Keratinocyte (primary cell): ENCODE measurements at regions not wholly inside any gene's neighbourhood (a gene's known extent, or its start where the extent isn't known, plus 50 kb on each side); places are given as distances from the start of the nearest gene placed in this dataset.

ENCODE experiments used
- DNase-seq: peaks from one replicate; pipeline ENCODE4 v3.0.0-alpha.2; 2011; ENCODE audit warnings: low read depth, missing footprints, low spot score
- FAIRE-seq: peaks from 2 replicates; lab custom pipeline; 2011; peaks lifted over from hg19 to GRCh38; lab: Jason Lieb, UNC
- H2AFZ ChIP-seq: 2 replicates; pipeline ENCODE4 v1.6.0; 2012; ENCODE audit warnings: low read length, control low read depth, inconsistent platforms; ENCODE audit not compliant: control insufficient read depth
- H3K27ac ChIP-seq: 2 replicates; pipeline ENCODE4 v1.5.1; 2011; ENCODE audit warnings: low read length; ENCODE audit not compliant: control insufficient read depth, insufficient read depth
- H3K27me3 ChIP-seq: 3 replicates; pipeline ENCODE4 v1.6.0; 2011; ENCODE audit warnings: low read length; ENCODE audit not compliant: control insufficient read depth, insufficient read depth; ENCODE audit errors: extremely low read depth
- H3K36me3 ChIP-seq, 2 experiments: 2 replicates in 1 of 2; 3 replicates in 1 of 2; pipeline ENCODE4 v1.5.1; 2011; ENCODE audit warnings: low read length in 2 of 2, mild to moderate bottlenecking in 1 of 2; ENCODE audit not compliant: control insufficient read depth in 2 of 2, insufficient read depth in 2 of 2; ENCODE audit errors: extremely low read depth in 1 of 2
- H3K4me1 ChIP-seq: 3 replicates; pipeline ENCODE4 v1.5.1; 2011; ENCODE audit warnings: low read length; ENCODE audit not compliant: control insufficient read depth, insufficient read depth; ENCODE audit errors: extremely low read depth
- H3K4me2 ChIP-seq: 3 replicates; pipeline ENCODE4 v1.6.0; 2011; ENCODE audit warnings: low read depth, low read length; ENCODE audit not compliant: control insufficient read depth, insufficient read depth; ENCODE audit errors: extremely low read depth
- H3K4me3 ChIP-seq, 3 experiments: fragments of 200-600 bp in 1 of 3; sonication (generic) in 1 of 3; 2 replicates in 2 of 3; 3 replicates in 1 of 3; pipeline ENCODE4 v1.5.1; 2011 to 2016; ENCODE audit warnings: low read length in 3 of 3, mild to moderate bottlenecking in 3 of 3, control low read depth in 2 of 3, inconsistent platforms in 1 of 3, low read depth in 1 of 3, mixed read lengths in 1 of 3, mixed run types in 1 of 3, moderate library complexity in 1 of 3; ENCODE audit not compliant: control insufficient read depth in 2 of 3, insufficient read depth in 2 of 3; ENCODE audit errors: extremely low read depth in 1 of 3
- H3K79me2 ChIP-seq: 2 replicates; pipeline ENCODE4 v1.6.0; 2012; ENCODE audit warnings: low read length; ENCODE audit not compliant: control insufficient read depth, insufficient read depth
- H3K9ac ChIP-seq: 3 replicates; pipeline ENCODE4 v1.6.0; 2011; ENCODE audit warnings: low read length; ENCODE audit not compliant: control insufficient read depth, insufficient read depth; ENCODE audit errors: extremely low read depth
- H3K9me1 ChIP-seq: 3 replicates; pipeline ENCODE4 v1.6.0; 2011; ENCODE audit warnings: low read length; ENCODE audit not compliant: control insufficient read depth, insufficient read depth; ENCODE audit errors: extremely low read depth
- H3K9me3 ChIP-seq: 2 replicates; pipeline ENCODE4 v1.5.1; 2012; ENCODE audit warnings: low read depth, low read length; ENCODE audit not compliant: control insufficient read depth
- H4K20me1 ChIP-seq: 3 replicates; pipeline ENCODE4 v1.6.0; 2011; ENCODE audit warnings: low read length; ENCODE audit not compliant: control insufficient read depth, insufficient read depth; ENCODE audit errors: extremely low read depth
- EZH2 ChIP-seq: IDR thresholded peaks from one replicate; pipeline ENCODE4 v1.6.1; 2012; ENCODE audit warnings: inconsistent platforms, mild to moderate bottlenecking, low read length, moderate library complexity
- dilution Hi-C: fragments of 300-500 bp; cut with MboI; formaldehyde crosslinking; loops from one replicate; pipeline ENCODE4 v1.7.0; 2020; ENCODE audit warnings: low sequenced_read_pairs; ENCODE audit not compliant: extremely low pct_ligation_motif_present
- TF ChIP-seq, protein P1 (sequence below), 3 experiments: IDR thresholded peaks in 1 of 3; conservative IDR thresholded peaks in 1 of 3; optimal IDR thresholded peaks in 1 of 3; 2 replicates in 2 of 3; 3 replicates in 1 of 3; pipeline versions ENCODE3 to v1.5.1; 2011; ENCODE audit warnings: low read length in 3 of 3, mild to moderate bottlenecking in 3 of 3, moderate library complexity in 2 of 3, control low read depth in 1 of 3, inconsistent platforms in 1 of 3; ENCODE audit not compliant: insufficient read depth in 2 of 3; ENCODE audit errors: extremely low read depth in 1 of 3

- no peaks in the 10 kb centered on the region for H4K20me1 ChIP-seq
- H3K27ac ChIP-seq: no peak overlapping the region
- TF ChIP-seq EZH2: no peak
- no peak overlapping the region for H3K9ac ChIP-seq
- no peaks in the 10 kb centered on the region for H3K9me1 ChIP-seq
- dilution Hi-C loops: no loop called here
- FAIRE-seq (no peak), DNase-seq (no peak)
- no peaks in the 10 kb centered on the region for H3K36me3 ChIP-seq
- H3K27me3 ChIP-seq: no peaks in the 10 kb centered on the region
- H3K79me2 ChIP-seq: no peaks in the 10 kb centered on the region
- H3K4me1 ChIP-seq: no peaks in the 10 kb centered on the region
- no peak overlapping the region for H3K4me2 ChIP-seq
- H3K9me3 ChIP-seq: no peaks in the 10 kb centered on the region
- no peak overlapping the region for H3K4me3 ChIP-seq
- no peak overlapping the region for H2AFZ ChIP-seq
Measured at GRCh38 chr2:144713410-144713809, 193.5 kb upstream of the ZEB2 start.

- H3K9me1 ChIP-seq: no peaks in the 10 kb centered on the region
- no peaks in the 10 kb centered on the region for H3K79me2 ChIP-seq
- dilution Hi-C loops: no loop called here
- H3K27ac ChIP-seq: no peak overlapping the region
- no peaks in the 10 kb centered on the region for H3K27me3 ChIP-seq
- no peak overlapping the region for H3K4me3 ChIP-seq
- FAIRE-seq (no peak), DNase-seq (no peak)
- H3K36me3 ChIP-seq: no peaks in the 10 kb centered on the region
- no peaks in the 10 kb centered on the region for H3K4me1 ChIP-seq
- H3K9ac ChIP-seq: no peak overlapping the region
- no peak overlapping the region for H2AFZ ChIP-seq
- TF ChIP-seq, protein P1, sequence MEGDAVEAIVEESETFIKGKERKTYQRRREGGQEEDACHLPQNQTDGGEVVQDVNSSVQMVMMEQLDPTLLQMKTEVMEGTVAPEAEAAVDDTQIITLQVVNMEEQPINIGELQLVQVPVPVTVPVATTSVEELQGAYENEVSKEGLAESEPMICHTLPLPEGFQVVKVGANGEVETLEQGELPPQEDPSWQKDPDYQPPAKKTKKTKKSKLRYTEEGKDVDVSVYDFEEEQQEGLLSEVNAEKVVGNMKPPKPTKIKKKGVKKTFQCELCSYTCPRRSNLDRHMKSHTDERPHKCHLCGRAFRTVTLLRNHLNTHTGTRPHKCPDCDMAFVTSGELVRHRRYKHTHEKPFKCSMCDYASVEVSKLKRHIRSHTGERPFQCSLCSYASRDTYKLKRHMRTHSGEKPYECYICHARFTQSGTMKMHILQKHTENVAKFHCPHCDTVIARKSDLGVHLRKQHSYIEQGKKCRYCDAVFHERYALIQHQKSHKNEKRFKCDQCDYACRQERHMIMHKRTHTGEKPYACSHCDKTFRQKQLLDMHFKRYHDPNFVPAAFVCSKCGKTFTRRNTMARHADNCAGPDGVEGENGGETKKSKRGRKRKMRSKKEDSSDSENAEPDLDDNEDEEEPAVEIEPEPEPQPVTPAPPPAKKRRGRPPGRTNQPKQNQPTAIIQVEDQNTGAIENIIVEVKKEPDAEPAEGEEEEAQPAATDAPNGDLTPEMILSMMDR (optimal IDR thresholded peaks at IDR 0.05 in 1 of 3, IDR thresholded peaks at IDR 0.05 in 1 of 3, conservative IDR thresholded peaks at IDR 0.05 in 1 of 3; ENCODE audit: extremely low read depth in 1 of 3, insufficient read depth in 2 of 3, low read length in 3 of 3): no peak
- no peak for TF ChIP-seq EZH2
- no peaks in the 10 kb centered on the region for H3K9me3 ChIP-seq
- H4K20me1 ChIP-seq: no peaks in the 10 kb centered on the region
- no peak overlapping the region for H3K4me2 ChIP-seq
Measured at GRCh38 chr2:144712550-144712940, 192.6 kb upstream of the ZEB2 start.
